ENCODE measurements at regions not wholly inside any gene's neighbourhood (a gene's known extent, or its start where the extent isn't known, plus 50 kb on each side); places are given as distances from the start of the nearest gene placed in this dataset.
"Not testable (repeated sequence)": the region's sequence is repeated elsewhere in the genome, so short reads cannot be mapped to it uniquely, and the experiment has no call there.

GRCh38 chr1:199466961-199467360, 560.5 kb upstream of the NR5A2 start:
- no peak overlapping the region for H3K27ac ChIP-seq (ENCODE audit: low read depth, low read length)
- no peak overlapping the region for H3K4me3 ChIP-seq (ENCODE audit: low read depth in 1 of 2, low read length in 2 of 2)
- H3K9me3 ChIP-seq (ENCODE audit: low read length), result no peaks in the 10 kb centered on the region
- no peaks in the 10 kb centered on the region for H3K4me1 ChIP-seq (ENCODE audit: insufficient read depth, low read length)
- no peak overlapping the region for H3K9ac ChIP-seq (ENCODE audit: low read length)
- no peaks in the 10 kb centered on the region for H3K36me3 ChIP-seq (ENCODE audit: insufficient read depth, low read length)
- H3K27me3 ChIP-seq (ENCODE audit: control insufficient read depth in 1 of 2, insufficient read depth in 2 of 2, low read length in 2 of 2), result no peaks in the 10 kb centered on the region

- no peaks in the 10 kb centered on the region for H3K27me3 ChIP-seq (ENCODE audit: control insufficient read depth in 1 of 2, insufficient read depth in 2 of 2, low read length in 2 of 2)
- H3K36me3 ChIP-seq (ENCODE audit: insufficient read depth, low read length), result no peaks in the 10 kb centered on the region
- H3K9me3 ChIP-seq (ENCODE audit: low read length), result no peaks in the 10 kb centered on the region
Measured at GRCh38 chr1:199472018-199472417, 555.5 kb upstream of the NR5A2 start.

GRCh38 chr1:199472978-199473377, 554.5 kb upstream of the NR5A2 start:
- Histone ChIP-seq H3K9ac (ENCODE audit: low read length) (no peak overlapping the region), H3K4me3 (ENCODE audit: low read depth in 1 of 2, low read length in 2 of 2) (no peak overlapping the region), H3K27ac (ENCODE audit: low read depth, low read length) (no peak overlapping the region), H3K27me3 (ENCODE audit: control insufficient read depth in 1 of 2, insufficient read depth in 2 of 2, low read length in 2 of 2) (no peaks in the 10 kb centered on the region), H3K4me1 (ENCODE audit: insufficient read depth, low read length) (no peaks in the 10 kb centered on the region), H3K36me3 (ENCODE audit: insufficient read depth, low read length) (no peaks in the 10 kb centered on the region), H3K9me3 (ENCODE audit: low read length) (no peaks in the 10 kb centered on the region)

More at GRCh38 chr1:199472018-199472417, 555.5 kb upstream of the NR5A2 start:
- Histone ChIP-seq H3K9ac (ENCODE audit: low read length) (no peak overlapping the region), H3K27ac (ENCODE audit: low read depth, low read length) (no peak overlapping the region), H3K4me3 (ENCODE audit: low read depth in 1 of 2, low read length in 2 of 2) (no peak overlapping the region), H3K4me1 (ENCODE audit: insufficient read depth, low read length) (no peaks in the 10 kb centered on the region)

DNA sequence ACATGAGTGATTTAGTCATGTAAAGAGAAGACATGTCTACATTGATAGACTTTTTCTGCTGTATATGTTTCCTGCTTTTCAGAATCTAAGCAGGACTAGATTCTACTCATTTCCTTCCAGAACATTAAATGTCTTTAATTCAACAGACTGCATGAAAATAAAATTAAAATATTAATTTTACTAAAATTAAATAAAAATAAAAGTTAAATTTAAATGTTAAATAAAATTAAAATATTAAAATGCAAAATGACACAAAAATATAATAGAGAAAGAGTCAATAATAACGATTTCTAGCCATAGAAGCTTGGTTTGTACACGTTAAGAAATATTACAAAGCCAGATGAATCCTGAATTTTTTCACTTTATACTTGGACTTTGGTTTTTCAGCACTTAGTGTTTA, 552.8 kb upstream of the NR5A2 start:
- no peak overlapping the region for H3K9ac ChIP-seq (ENCODE audit: low read length)
- H3K4me3 ChIP-seq (ENCODE audit: low read depth in 1 of 2, low read length in 2 of 2), result no peak overlapping the region
- no peaks in the 10 kb centered on the region for H3K4me1 ChIP-seq (ENCODE audit: insufficient read depth, low read length)
- no peaks in the 10 kb centered on the region for H3K27me3 ChIP-seq (ENCODE audit: control insufficient read depth in 1 of 2, insufficient read depth in 2 of 2, low read length in 2 of 2)
- H3K9me3 ChIP-seq (ENCODE audit: low read length), result no peaks in the 10 kb centered on the region
- H3K27ac ChIP-seq (ENCODE audit: low read depth, low read length), result no peak overlapping the region
- H3K36me3 ChIP-seq (ENCODE audit: insufficient read depth, low read length), result no peaks in the 10 kb centered on the region

- H3K4me3 ChIP-seq (ENCODE audit: low read depth in 1 of 2, low read length in 2 of 2), result no peak overlapping the region
- H3K27ac ChIP-seq (ENCODE audit: low read depth, low read length), result no peak overlapping the region
- no peaks in the 10 kb centered on the region for H3K4me1 ChIP-seq (ENCODE audit: insufficient read depth, low read length)
- no peak overlapping the region for H3K9ac ChIP-seq (ENCODE audit: low read length)
- no peaks in the 10 kb centered on the region for H3K36me3 ChIP-seq (ENCODE audit: insufficient read depth, low read length)
- no peaks in the 10 kb centered on the region for H3K27me3 ChIP-seq (ENCODE audit: control insufficient read depth in 1 of 2, insufficient read depth in 2 of 2, low read length in 2 of 2)
- H3K9me3 ChIP-seq (ENCODE audit: low read length), result no peaks in the 10 kb centered on the region
Measured at GRCh38 chr1:199482426-199482825, 545.1 kb upstream of the NR5A2 start.

- no peak overlapping the region for H3K4me3 ChIP-seq (ENCODE audit: low read depth in 1 of 2, low read length in 2 of 2)
- H3K27me3 ChIP-seq (ENCODE audit: control insufficient read depth in 1 of 2, insufficient read depth in 2 of 2, low read length in 2 of 2), result no peaks in the 10 kb centered on the region
- H3K9ac ChIP-seq (ENCODE audit: low read length), result no peak overlapping the region
- no peaks in the 10 kb centered on the region for H3K9me3 ChIP-seq (ENCODE audit: low read length)
- no peaks in the 10 kb centered on the region for H3K4me1 ChIP-seq (ENCODE audit: insufficient read depth, low read length)
- H3K27ac ChIP-seq (ENCODE audit: low read depth, low read length), result no peak overlapping the region
- H3K36me3 ChIP-seq (ENCODE audit: insufficient read depth, low read length), result no peaks in the 10 kb centered on the region
Measured at GRCh38 chr1:199489594-199489993, 537.9 kb upstream of the NR5A2 start.

- no peak overlapping the region for H3K9ac ChIP-seq (ENCODE audit: low read length)
- H3K36me3 ChIP-seq (ENCODE audit: insufficient read depth, low read length), result no peaks in the 10 kb centered on the region
- no peaks in the 10 kb centered on the region for H3K27me3 ChIP-seq (ENCODE audit: control insufficient read depth in 1 of 2, insufficient read depth in 2 of 2, low read length in 2 of 2)
- H3K9me3 ChIP-seq (ENCODE audit: low read length), result no peaks in the 10 kb centered on the region
- H3K4me3 ChIP-seq (ENCODE audit: low read depth in 1 of 2, low read length in 2 of 2), result no peak overlapping the region
- H3K4me1 ChIP-seq (ENCODE audit: insufficient read depth, low read length), result no peaks in the 10 kb centered on the region
- no peak overlapping the region for H3K27ac ChIP-seq (ENCODE audit: low read depth, low read length)
Measured at GRCh38 chr1:199490769-199491527, 536.6 kb upstream of the NR5A2 start.

GRCh38 chr1:199495432-199495831, 532.1 kb upstream of the NR5A2 start:
- no peaks in the 10 kb centered on the region for H3K9me3 ChIP-seq (ENCODE audit: low read length)
- no peak overlapping the region for H3K9ac ChIP-seq (ENCODE audit: low read length)
- no peaks in the 10 kb centered on the region for H3K36me3 ChIP-seq (ENCODE audit: insufficient read depth, low read length)
- no peak overlapping the region for H3K27ac ChIP-seq (ENCODE audit: low read depth, low read length)
- H3K4me3 ChIP-seq (ENCODE audit: low read depth in 1 of 2, low read length in 2 of 2), result no peak overlapping the region
- no peaks in the 10 kb centered on the region for H3K4me1 ChIP-seq (ENCODE audit: insufficient read depth, low read length)
- H3K27me3 ChIP-seq (ENCODE audit: control insufficient read depth in 1 of 2, insufficient read depth in 2 of 2, low read length in 2 of 2), result no peaks in the 10 kb centered on the region

DNA sequence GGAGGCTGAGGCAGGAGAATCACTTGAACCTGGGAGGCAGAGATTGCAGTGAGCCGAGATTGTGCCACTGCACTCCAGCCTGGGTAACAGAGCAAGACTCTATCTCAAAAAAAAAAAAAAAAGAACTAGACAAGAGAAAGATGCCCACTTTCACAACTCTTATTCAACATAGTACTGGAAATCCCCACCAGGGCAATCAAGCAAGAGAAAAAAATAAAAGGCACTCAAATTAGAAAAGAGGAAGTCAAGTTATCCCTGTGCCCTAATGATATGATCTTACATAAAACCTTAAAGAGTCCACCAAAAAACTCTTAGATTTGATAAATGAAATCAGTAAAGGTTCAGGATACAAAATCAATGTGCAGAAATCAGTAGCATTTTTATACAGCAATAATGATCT, 528.7 kb upstream of the NR5A2 start:
- H3K36me3 ChIP-seq (ENCODE audit: insufficient read depth, low read length); H3K9me3 ChIP-seq (ENCODE audit: low read length); H3K27ac ChIP-seq (ENCODE audit: low read depth, low read length); H3K9ac ChIP-seq (ENCODE audit: low read length); H3K27me3 ChIP-seq (ENCODE audit: control insufficient read depth in 1 of 2, insufficient read depth in 2 of 2, low read length in 2 of 2); H3K4me1 ChIP-seq (ENCODE audit: insufficient read depth, low read length); H3K4me3 ChIP-seq (ENCODE audit: low read depth in 1 of 2, low read length in 2 of 2): not testable (repeated sequence)

GRCh38 chr1:199508072-199508471, 519.4 kb upstream of the NR5A2 start:
- no peaks in the 10 kb centered on the region for H3K27me3 ChIP-seq (ENCODE audit: control insufficient read depth in 1 of 2, insufficient read depth in 2 of 2, low read length in 2 of 2)
- no peaks in the 10 kb centered on the region for H3K4me1 ChIP-seq (ENCODE audit: insufficient read depth, low read length)
- no peak overlapping the region for H3K27ac ChIP-seq (ENCODE audit: low read depth, low read length)
- no peaks in the 10 kb centered on the region for H3K9me3 ChIP-seq (ENCODE audit: low read length)
- no peak overlapping the region for H3K4me3 ChIP-seq (ENCODE audit: low read depth in 1 of 2, low read length in 2 of 2)
- H3K36me3 ChIP-seq (ENCODE audit: insufficient read depth, low read length), result no peaks in the 10 kb centered on the region
- no peak overlapping the region for H3K9ac ChIP-seq (ENCODE audit: low read length)

GRCh38 chr1:199508653-199509052, 518.9 kb upstream of the NR5A2 start:
- Histone ChIP-seq H3K9me3 (ENCODE audit: low read length) (no peaks in the 10 kb centered on the region), H3K36me3 (ENCODE audit: insufficient read depth, low read length) (no peaks in the 10 kb centered on the region), H3K9ac (ENCODE audit: low read length) (no peak overlapping the region), H3K27ac (ENCODE audit: low read depth, low read length) (no peak overlapping the region), H3K27me3 (ENCODE audit: control insufficient read depth in 1 of 2, insufficient read depth in 2 of 2, low read length in 2 of 2) (no peaks in the 10 kb centered on the region), H3K4me1 (ENCODE audit: insufficient read depth, low read length) (no peaks in the 10 kb centered on the region), H3K4me3 (ENCODE audit: low read depth in 1 of 2, low read length in 2 of 2) (no peak overlapping the region)

DNA sequence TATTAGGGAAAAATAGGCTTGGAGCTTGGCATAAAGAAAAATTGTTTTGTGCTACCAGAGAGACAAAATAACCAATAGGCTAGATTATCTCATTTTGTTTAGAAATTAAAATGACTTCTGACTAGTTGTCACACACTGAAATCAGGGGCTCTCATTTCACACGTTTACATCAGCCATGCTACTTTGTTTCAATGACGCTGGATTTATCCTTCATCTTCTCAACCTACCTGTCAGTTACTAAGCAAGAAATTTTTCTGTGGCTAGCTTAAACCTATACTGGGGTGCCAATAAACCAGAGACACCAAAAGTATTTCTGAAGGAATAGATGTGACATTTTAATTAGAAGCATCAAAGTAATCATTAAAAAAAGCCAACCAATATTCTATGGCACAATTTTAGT, 518.1 kb upstream of the NR5A2 start:
- Histone ChIP-seq H3K9ac (ENCODE audit: low read length) (no peak overlapping the region), H3K4me3 (ENCODE audit: low read depth in 1 of 2, low read length in 2 of 2) (no peak overlapping the region), H3K27me3 (ENCODE audit: control insufficient read depth in 1 of 2, insufficient read depth in 2 of 2, low read length in 2 of 2) (no peaks in the 10 kb centered on the region), H3K27ac (ENCODE audit: low read depth, low read length) (no peak overlapping the region), H3K9me3 (ENCODE audit: low read length) (no peaks in the 10 kb centered on the region), H3K36me3 (ENCODE audit: insufficient read depth, low read length) (no peaks in the 10 kb centered on the region), H3K4me1 (ENCODE audit: insufficient read depth, low read length) (no peaks in the 10 kb centered on the region)

Data from muscle layer of colon (tissue), 2 donors.